ENCODE measurements at regions not wholly inside any gene's neighbourhood (a gene's known extent, or its start where the extent isn't known, plus 50 kb on each side); places are given as distances from the start of the nearest gene placed in this dataset.

DNA sequence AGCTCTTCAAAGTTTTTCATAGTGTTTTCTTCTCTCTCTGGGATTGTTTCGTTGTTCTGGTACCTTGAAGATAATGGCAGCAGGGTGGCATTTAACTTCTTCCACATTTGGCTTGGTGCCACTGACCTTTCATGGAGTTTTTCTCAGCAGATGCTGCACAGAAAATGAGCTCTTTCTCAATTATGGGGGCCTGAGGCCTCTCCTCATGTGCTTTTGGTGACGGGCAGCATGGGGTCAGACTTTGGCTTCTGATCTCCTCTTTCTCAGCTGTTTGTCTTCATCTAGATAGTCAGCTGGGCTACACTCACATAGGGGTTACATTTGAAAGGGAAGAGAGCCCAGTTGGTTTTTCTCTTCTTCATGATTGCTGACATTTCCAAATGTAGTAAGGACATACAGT is 76.3 kb downstream of the FAT3 start:
- Histone ChIP-seq H4K20me1 (ENCODE audit: control insufficient read depth, extremely low read depth, insufficient read depth, low read length) (no peaks in the 10 kb centered on the region), H3K27ac (ENCODE audit: control insufficient read depth, insufficient read depth, low read length) (no peak overlapping the region), H3K79me2 (ENCODE audit: control insufficient read depth, insufficient read depth, low read length) (no peaks in the 10 kb centered on the region), H3K4me2 (ENCODE audit: control insufficient read depth, extremely low read depth, insufficient read depth, low read depth, low read length) (no peak overlapping the region), H3K9me1 (ENCODE audit: control insufficient read depth, extremely low read depth, insufficient read depth, low read length) (no peaks in the 10 kb centered on the region), H3K9me3 (ENCODE audit: control insufficient read depth, low read depth, low read length) (no peaks in the 10 kb centered on the region), H3K27me3 (ENCODE audit: control insufficient read depth, extremely low read depth, insufficient read depth, low read length) (no peaks in the 10 kb centered on the region), H2AFZ (ENCODE audit: control insufficient read depth, low read length) (no peak overlapping the region), H3K4me1 (ENCODE audit: control insufficient read depth, extremely low read depth, insufficient read depth, low read length) (peaks cover 9% of the 10 kb centered on the region), H3K9ac (ENCODE audit: control insufficient read depth, extremely low read depth, insufficient read depth, low read length) (no peak overlapping the region), H3K36me3 (ENCODE audit: control insufficient read depth in 2 of 2, extremely low read depth in 1 of 2, insufficient read depth in 2 of 2, low read length in 2 of 2) (no peaks in the 10 kb centered on the region), H3K4me3 (ENCODE audit: control insufficient read depth in 2 of 3, extremely low read depth in 1 of 3, insufficient read depth in 2 of 3, low read depth in 1 of 3, low read length in 3 of 3) (no peak overlapping the region)
- DNase-seq (ENCODE audit: low read depth, low spot score) (no peak), FAIRE-seq (no peak)
- TF ChIP-seq, protein P1, sequence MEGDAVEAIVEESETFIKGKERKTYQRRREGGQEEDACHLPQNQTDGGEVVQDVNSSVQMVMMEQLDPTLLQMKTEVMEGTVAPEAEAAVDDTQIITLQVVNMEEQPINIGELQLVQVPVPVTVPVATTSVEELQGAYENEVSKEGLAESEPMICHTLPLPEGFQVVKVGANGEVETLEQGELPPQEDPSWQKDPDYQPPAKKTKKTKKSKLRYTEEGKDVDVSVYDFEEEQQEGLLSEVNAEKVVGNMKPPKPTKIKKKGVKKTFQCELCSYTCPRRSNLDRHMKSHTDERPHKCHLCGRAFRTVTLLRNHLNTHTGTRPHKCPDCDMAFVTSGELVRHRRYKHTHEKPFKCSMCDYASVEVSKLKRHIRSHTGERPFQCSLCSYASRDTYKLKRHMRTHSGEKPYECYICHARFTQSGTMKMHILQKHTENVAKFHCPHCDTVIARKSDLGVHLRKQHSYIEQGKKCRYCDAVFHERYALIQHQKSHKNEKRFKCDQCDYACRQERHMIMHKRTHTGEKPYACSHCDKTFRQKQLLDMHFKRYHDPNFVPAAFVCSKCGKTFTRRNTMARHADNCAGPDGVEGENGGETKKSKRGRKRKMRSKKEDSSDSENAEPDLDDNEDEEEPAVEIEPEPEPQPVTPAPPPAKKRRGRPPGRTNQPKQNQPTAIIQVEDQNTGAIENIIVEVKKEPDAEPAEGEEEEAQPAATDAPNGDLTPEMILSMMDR (optimal IDR thresholded peaks at IDR 0.05 in 1 of 3, IDR thresholded peaks at IDR 0.05 in 1 of 3, conservative IDR thresholded peaks at IDR 0.05 in 1 of 3; ENCODE audit: extremely low read depth in 1 of 3, insufficient read depth in 2 of 3, low read length in 3 of 3): no peak
- TF ChIP-seq EZH2 (IDR thresholded peaks at IDR 0.05; ENCODE audit: low read length): no peak
- dilution Hi-C loops (cut with MboI; ENCODE audit: extremely low pct_ligation_motif_present, low sequenced_read_pairs): no loop called here

DNA sequence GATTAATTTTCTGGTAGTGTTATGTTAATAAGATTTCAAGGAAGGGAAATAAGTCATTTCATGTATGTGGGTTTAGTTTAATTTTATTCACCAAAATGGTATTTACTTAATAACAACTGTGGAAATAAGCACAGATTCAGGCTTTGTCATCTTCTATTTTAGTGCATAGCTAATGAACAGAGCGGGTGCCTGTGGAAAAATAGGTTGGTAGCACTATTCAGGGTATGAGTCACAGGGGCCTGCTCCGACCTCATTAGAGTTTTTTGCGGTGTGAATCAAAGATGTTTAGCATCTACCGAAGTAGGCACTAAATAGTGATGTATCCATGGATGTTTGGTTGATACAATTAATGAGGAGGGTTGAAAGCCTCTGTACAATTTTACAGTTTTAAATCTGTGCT is 78.2 kb downstream of the FAT3 start:
- no peak for TF ChIP-seq EZH2 (IDR thresholded peaks at IDR 0.05; ENCODE audit: low read length)
- TF ChIP-seq, protein P1 (optimal IDR thresholded peaks at IDR 0.05 in 1 of 3, IDR thresholded peaks at IDR 0.05 in 1 of 3, conservative IDR thresholded peaks at IDR 0.05 in 1 of 3; ENCODE audit: extremely low read depth in 1 of 3, insufficient read depth in 2 of 3, low read length in 3 of 3): no peak
- Histone ChIP-seq H3K27me3 (ENCODE audit: control insufficient read depth, extremely low read depth, insufficient read depth, low read length) (no peaks in the 10 kb centered on the region), H3K9me1 (ENCODE audit: control insufficient read depth, extremely low read depth, insufficient read depth, low read length) (no peaks in the 10 kb centered on the region), H4K20me1 (ENCODE audit: control insufficient read depth, extremely low read depth, insufficient read depth, low read length) (no peaks in the 10 kb centered on the region), H3K36me3 (ENCODE audit: control insufficient read depth in 2 of 2, extremely low read depth in 1 of 2, insufficient read depth in 2 of 2, low read length in 2 of 2) (no peaks in the 10 kb centered on the region), H3K79me2 (ENCODE audit: control insufficient read depth, insufficient read depth, low read length) (no peaks in the 10 kb centered on the region), H3K4me1 (ENCODE audit: control insufficient read depth, extremely low read depth, insufficient read depth, low read length) (no peaks in the 10 kb centered on the region), H3K9me3 (ENCODE audit: control insufficient read depth, low read depth, low read length) (no peaks in the 10 kb centered on the region), H2AFZ (ENCODE audit: control insufficient read depth, low read length) (no peak overlapping the region), H3K27ac (ENCODE audit: control insufficient read depth, insufficient read depth, low read length) (no peak overlapping the region), H3K4me3 (ENCODE audit: control insufficient read depth in 2 of 3, extremely low read depth in 1 of 3, insufficient read depth in 2 of 3, low read depth in 1 of 3, low read length in 3 of 3) (no peak overlapping the region), H3K4me2 (ENCODE audit: control insufficient read depth, extremely low read depth, insufficient read depth, low read depth, low read length) (no peak overlapping the region), H3K9ac (ENCODE audit: control insufficient read depth, extremely low read depth, insufficient read depth, low read length) (no peak overlapping the region)
- DNase-seq (ENCODE audit: low read depth, low spot score): no peak
- dilution Hi-C loops (cut with MboI; ENCODE audit: extremely low pct_ligation_motif_present, low sequenced_read_pairs): no loop called here
- no peak for FAIRE-seq

Data from keratinocyte (primary cell).